GM21423 (cell line): ENCODE measurements at regions not wholly inside any gene's neighbourhood (a gene's known extent, or its start where the extent isn't known, plus 50 kb on each side); places are given as distances from the start of the nearest gene placed in this dataset.

ENCODE experiments used
- ATAC-seq: cut with Tn5 transposase; IDR thresholded peaks from one replicate; pipeline ENCODE4 v1.9.1; 2021; ENCODE audit warnings: mild to moderate bottlenecking, moderate library complexity; ENCODE audit not compliant: unreplicated experiment

GRCh38 chr4:100811046-100811445 is 293.2 kb upstream of the EMCN start:
- no peak for ATAC-seq

- no peak for ATAC-seq
Observed at GRCh38 chr4:100809506-100809905, 291.7 kb upstream of the EMCN start.

DNA sequence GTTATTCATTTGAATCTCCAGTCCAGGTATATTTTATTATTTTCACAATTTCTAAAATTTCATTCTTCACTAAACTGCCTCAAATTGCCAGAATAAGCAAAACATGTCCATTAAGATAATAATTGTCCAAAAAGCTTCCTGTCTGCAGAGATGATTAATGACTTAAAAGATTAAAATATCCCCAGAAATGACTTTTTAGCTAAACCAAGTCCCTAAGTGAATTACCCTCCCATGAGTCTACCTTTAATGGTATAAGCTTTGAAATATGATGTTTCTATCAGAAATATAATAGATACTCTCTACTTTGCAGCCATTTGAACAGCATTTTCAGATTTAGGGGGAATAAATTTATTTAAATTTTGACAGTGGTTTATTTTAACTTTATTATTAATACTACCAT is 289.2 kb upstream of the EMCN start:
- ATAC-seq = no peak

GRCh38 chr4:100805538-100805937 is 287.7 kb upstream of the EMCN start:
- ATAC-seq = no peak

DNA sequence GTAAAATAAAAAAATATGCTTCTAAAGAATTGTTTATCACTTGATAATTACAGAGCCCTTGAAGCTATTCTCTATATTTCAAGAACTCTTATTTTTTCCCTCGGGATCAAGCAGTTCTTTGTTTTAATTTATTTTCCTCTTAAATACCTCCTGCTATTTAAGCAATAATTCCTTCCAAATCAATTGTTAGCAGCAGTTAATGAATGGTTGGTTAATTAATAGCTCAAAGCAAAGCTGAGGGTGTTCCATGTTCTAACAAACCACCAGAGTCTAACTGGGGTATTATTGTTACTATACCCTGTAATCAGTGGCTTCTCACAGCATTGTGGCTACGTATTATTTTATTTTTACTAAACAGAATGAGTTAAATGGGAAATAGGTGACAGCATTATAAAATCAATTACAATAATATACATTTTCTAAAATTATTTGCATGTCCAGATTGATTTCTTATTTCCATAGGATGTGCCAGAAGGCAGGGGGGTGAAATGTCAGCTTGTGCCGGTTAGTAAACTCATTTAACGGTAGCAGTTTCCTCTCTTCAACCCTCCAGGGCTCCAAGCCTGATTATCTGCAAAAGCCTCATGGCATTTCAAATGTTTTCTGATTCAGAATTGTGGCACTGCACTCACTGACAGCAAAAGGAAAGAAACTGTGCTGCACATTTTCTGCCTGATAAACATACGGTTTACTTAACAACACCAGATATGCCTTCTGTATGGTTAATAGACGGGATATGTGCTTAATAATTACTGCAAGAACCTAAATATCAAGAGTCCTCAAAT is 286.9 kb upstream of the EMCN start:
- no peak for ATAC-seq

DNA sequence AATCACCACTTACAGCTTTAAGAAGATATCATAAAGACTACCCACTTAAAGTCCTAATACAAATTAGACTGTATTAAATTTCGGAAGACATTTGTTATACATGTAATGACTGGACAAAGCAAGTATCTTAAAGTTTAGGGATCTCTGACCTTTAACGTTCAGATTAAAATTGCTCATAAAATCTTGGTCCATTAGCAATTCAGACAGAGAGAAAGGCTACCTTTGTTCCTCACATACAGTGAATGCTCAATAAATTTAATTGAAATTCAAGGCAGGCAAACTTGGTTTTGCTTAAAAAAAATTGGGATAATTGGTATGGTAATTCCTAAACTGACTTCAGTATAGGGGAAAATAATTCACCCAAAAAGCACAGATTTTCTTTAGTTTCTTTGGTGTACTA is 285.9 kb upstream of the EMCN start:
- no peak for ATAC-seq

- no peak for ATAC-seq
Observed at GRCh38 chr4:100799761-100800539, 282.1 kb upstream of the EMCN start.

- ATAC-seq = no peak
Observed at GRCh38 chr4:100797791-100798190, 280.0 kb upstream of the EMCN start.

- no peak for ATAC-seq
Observed at GRCh38 chr4:100797356-100797755, 279.5 kb upstream of the EMCN start.

DNA sequence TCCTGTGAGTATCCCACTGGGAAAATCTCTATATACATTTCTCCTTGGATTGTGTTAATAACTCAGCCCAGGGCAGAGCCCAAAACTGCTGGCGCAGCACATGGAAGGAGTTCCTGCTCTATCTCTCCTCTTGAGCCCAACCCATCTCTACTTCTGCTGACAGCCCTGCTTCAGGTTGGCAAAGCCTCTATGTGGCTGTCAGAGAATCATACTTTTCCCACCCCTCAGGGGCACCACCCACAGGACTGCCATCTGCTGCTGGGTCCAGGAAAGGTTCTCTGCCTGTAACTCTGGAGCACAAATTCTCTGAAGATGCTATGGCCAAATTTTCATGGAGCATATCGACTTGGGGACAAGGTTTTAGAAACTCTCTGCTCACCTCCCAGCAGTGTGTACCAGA is 278.5 kb upstream of the EMCN start:
- no peak for ATAC-seq

GRCh38 chr4:100795581-100795980 is 277.8 kb upstream of the EMCN start:
- ATAC-seq = no peak

- no peak for ATAC-seq
Observed at GRCh38 chr4:100790836-100791615, 273.2 kb upstream of the EMCN start.

- ATAC-seq = no peak
Observed at GRCh38 chr4:100789991-100790390, 272.2 kb upstream of the EMCN start.

- no peak for ATAC-seq
Observed at GRCh38 chr4:100786481-100786880, 268.7 kb upstream of the EMCN start.

GRCh38 chr4:100782356-100782755 is 264.5 kb upstream of the EMCN start:
- ATAC-seq = no peak

DNA sequence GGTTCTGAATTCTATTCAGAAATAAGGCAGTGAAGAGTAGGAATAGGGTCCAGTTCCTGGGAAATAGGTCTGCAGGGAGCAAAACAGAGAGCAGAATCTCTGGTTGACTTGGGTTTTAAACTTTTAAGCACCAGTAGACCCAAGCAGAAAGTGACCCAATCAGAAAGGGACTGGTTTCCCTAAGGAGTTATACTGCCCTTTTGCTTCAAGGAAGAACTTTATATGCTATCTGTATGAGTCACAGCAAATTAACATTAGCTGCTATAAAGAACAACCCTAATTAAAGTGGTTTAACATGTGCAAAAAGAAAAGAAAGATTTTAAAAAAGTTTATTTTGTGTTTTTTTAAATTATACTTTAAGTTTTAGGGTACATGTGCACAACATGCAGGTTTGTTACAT is 263.6 kb upstream of the EMCN start:
- ATAC-seq = no peak

- no peak for ATAC-seq
Observed at GRCh38 chr4:100780126-100780525, 262.3 kb upstream of the EMCN start.

GRCh38 chr4:100778431-100778830 is 260.6 kb upstream of the EMCN start:
- ATAC-seq = no peak

- ATAC-seq = no peak
Observed at GRCh38 chr4:100762738-100763137, 244.9 kb upstream of the EMCN start.

DNA sequence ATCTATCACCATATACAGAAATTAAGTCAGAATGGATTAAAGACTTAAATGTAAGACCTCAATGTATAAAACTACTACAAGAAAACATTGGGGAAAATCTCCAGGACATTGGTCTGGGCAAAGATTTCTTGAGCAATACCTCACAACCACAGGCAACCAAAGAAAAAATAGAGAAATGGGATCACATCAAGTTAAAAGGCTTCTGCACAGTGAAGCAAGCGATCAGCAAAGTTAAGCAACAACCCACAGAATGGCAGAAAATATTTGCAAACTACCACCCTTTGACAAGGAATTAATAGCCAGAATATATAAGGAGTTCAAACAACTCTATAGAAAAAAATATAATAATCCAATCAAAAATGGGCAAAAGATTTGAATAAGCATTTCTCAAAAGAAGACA is 236.9 kb upstream of the EMCN start:
- ATAC-seq = no peak

DNA sequence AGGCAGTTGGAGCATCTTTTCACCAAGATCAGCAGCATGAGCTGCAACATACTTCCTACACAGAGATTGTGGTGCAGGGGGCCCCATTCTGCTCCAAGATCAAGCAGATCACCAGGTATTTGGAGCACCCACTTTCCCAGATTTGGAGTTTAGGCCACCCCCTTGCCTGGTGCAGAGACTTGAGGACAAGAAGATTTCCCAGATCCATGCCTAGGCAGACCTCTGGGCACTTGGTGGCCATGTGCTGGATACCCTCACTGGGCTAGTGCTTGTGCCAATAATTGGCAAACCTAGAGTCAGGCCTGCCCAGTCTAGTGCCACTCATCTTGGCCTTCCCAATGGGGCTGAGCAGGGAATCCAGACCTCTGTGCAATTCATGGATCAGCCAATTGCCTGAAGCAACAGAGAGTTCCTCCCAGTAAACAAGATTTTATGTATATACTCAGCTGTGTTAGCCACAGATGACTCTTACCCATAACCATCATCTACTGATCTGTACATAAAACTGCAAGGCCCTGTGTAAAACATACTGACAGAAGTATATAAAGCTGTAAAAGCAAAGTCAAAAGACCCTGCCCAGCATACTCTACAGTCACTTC is 228.4 kb upstream of the EMCN start:
- no peak for ATAC-seq
